ENCODE measurements at regions not wholly inside any gene's neighbourhood (a gene's known extent, or its start where the extent isn't known, plus 50 kb on each side); places are given as distances from the start of the nearest gene placed in this dataset.

GRCh38 chr15:20340931-20341661, 200.5 kb downstream of the GOLGA6L6 start:
- TF ChIP-seq CTCF (IDR thresholded peaks at IDR 0.05) = no peak
- TF ChIP-seq POLR2A (IDR thresholded peaks at IDR 0.05) = no peak
